Mammary epithelial cell (primary cell): ENCODE measurements at regions not wholly inside any gene's neighbourhood (a gene's known extent, or its start where the extent isn't known, plus 50 kb on each side); places are given as distances from the start of the nearest gene placed in this dataset.

Experiments
- EZH2 ChIP-seq: IDR thresholded peaks from 2 replicates; pipeline ENCODE4 v1.6.1; 2012; ENCODE audit warnings: low read length, inconsistent platforms, borderline replicate concordance
- TF ChIP-seq, protein P1 (sequence below), 2 donors: IDR thresholded peaks in 1 of 2; conservative IDR thresholded peaks in 1 of 2; 2 replicates each; pipeline ENCODE4 v1.5.1; 2011 to 2012; ENCODE audit warnings: inconsistent platforms in 2 of 2, low read length in 2 of 2, mild to moderate bottlenecking in 2 of 2, control low read depth in 1 of 2, low read depth in 1 of 2; ENCODE audit not compliant: insufficient read depth in 1 of 2; ENCODE audit errors: extremely low read depth in 1 of 2

DNA sequence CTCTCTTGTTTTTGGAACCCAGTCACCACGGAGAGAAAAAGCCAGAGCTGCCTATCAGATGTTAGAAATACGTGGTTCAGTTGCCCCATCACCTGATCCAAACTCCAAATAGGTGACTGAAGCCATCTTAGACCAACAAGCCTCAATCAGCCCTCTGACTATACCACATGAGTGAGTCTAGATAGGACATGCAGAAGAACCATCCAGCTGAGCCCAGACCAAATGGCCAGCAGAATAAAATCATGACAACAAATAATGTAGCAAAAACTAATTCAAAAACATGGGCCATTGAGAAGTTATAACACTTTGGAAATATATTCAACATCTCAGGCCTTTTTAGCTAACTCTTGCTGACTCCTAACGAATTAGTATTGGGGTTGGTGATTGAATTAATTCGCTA, 348.4 kb upstream of the C1orf87 start:
- TF ChIP-seq, protein P1, sequence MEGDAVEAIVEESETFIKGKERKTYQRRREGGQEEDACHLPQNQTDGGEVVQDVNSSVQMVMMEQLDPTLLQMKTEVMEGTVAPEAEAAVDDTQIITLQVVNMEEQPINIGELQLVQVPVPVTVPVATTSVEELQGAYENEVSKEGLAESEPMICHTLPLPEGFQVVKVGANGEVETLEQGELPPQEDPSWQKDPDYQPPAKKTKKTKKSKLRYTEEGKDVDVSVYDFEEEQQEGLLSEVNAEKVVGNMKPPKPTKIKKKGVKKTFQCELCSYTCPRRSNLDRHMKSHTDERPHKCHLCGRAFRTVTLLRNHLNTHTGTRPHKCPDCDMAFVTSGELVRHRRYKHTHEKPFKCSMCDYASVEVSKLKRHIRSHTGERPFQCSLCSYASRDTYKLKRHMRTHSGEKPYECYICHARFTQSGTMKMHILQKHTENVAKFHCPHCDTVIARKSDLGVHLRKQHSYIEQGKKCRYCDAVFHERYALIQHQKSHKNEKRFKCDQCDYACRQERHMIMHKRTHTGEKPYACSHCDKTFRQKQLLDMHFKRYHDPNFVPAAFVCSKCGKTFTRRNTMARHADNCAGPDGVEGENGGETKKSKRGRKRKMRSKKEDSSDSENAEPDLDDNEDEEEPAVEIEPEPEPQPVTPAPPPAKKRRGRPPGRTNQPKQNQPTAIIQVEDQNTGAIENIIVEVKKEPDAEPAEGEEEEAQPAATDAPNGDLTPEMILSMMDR (conservative IDR thresholded peaks at IDR 0.05 in 1 of 2, IDR thresholded peaks at IDR 0.05 in 1 of 2; ENCODE audit: extremely low read depth in 1 of 2, insufficient read depth in 1 of 2, low read depth in 1 of 2, low read length in 2 of 2): no peak
- TF ChIP-seq EZH2: no peak
